TTC549 (cell line): ENCODE measurements at regions not wholly inside any gene's neighbourhood (a gene's known extent, or its start where the extent isn't known, plus 50 kb on each side); places are given as distances from the start of the nearest gene placed in this dataset.
"Not testable (repeated sequence)": the region's sequence is repeated elsewhere in the genome, so short reads cannot be mapped to it uniquely, and the experiment has no call there.

ENCODE experiments used
- FAIRE-seq: peaks from 2 replicates; lab custom pipeline; 2012; peaks lifted over from hg19 to GRCh38; lab: Jason Lieb, UNC

DNA sequence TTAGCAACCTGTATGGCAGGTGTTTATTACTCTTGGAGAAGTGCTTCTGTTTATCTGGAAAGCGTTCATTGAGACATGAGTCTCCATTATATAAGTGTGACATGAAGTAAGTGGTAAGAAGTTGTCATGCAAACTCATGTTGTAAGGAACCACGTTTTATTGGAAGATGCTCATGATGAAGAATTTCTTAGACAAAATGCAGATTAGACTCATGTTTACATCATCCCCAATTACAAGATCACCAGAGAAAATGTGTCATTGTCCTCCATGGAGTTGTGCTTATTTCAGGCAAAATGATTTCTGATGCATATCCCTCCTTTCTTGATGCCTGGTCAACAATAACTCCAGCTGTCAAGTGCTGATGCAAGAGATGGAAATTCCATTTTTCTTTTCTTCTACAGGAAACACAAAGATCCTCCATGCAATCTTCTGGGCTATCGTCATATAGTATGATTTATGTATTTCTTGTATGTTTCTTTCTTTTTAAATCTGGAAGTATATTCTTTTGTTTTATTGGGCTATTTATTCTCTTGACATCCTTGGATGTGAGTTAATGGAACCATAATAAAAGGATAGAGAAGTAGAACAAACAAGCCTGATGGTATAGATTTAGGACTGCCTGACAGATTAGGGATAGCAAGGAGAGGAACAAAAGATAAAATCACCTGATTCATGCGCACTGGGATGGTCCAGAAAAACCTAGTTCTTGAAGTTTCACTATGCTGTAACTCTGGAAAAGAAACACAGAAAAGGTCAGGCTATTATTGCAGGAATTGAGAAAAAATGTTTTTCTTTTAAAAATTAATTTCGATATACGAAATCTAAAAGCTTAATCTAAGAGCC lies 50.7 kb upstream of the DIAPH3 start:
- no peak for FAIRE-seq

DNA sequence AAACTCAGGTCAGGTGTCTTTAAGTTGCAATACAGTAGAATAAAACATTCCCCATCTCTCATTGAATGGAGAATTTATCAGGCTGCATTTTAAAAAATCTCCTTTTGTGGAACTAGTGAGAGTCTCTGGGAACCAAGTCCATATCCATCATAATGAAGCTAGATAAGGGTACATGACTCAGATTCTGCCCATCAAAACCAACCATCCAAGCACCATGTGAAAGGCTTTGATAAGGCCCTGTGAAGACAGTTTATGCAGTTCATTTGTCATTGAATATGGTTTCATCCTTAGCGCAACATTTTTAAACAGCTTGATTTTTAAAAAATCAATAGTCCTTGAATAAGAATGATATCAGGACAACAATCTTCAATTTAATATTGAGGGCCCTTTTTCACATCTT lies 56.3 kb upstream of the DIAPH3 start:
- FAIRE-seq: no peak

DNA sequence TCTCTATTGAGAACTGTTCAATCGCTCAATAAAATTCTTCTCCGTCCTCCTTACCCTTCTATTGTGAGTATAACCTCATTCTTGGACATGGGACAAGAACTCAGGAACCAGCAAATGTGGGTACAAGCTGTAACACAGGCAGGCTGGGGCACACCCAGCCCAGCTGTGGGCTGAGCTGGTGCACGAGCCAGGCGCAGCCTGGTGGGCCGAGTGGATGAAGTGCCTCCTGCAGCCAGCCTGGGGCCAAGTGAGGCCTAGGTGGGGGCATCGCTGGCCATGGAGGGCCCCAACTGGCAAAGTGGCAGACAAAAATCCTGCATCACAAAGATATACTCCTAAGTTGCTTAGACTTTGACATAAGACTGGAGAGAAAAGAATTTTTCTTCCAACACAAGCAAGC lies 57.9 kb upstream of the DIAPH3 start:
- no peak for FAIRE-seq

DNA sequence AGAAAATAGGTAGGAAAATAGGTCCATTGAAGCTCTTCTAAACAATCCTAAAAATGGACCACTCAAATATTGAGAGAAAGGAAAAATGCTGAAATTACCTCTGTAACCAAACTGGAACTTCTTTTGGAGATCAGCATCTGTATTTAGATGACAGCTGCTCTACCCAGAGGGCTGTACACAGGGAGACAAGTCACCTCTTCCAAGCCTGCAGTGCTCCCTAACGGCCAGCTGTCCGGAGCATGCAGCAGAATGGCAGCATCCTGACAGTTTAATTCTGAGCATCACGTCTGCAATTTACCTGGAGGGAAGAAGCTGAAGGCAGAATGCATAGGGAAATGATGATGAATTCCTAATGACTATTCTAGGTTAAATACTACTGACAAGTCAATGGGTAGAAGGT lies 62.8 kb upstream of the DIAPH3 start:
- FAIRE-seq: no peak

DNA sequence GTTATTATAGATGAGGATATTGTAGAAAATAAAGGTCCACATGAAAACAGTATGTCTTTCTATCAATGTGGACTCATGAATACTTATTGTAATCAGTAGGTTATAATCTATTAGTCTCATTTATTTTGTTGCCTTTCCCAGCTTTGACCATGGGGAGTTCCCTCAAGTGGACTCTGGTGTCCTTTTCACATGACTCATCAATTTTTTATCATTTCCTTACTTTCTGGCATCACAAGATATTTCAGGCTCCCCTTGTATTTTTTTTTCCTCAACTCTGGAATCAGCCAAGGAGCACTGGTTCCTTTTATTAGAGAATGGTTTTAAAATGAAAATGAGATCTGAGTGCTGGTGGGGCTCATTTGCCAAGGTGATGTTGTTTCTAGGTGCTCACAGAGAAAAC lies 63.4 kb upstream of the DIAPH3 start:
- no peak for FAIRE-seq

DNA sequence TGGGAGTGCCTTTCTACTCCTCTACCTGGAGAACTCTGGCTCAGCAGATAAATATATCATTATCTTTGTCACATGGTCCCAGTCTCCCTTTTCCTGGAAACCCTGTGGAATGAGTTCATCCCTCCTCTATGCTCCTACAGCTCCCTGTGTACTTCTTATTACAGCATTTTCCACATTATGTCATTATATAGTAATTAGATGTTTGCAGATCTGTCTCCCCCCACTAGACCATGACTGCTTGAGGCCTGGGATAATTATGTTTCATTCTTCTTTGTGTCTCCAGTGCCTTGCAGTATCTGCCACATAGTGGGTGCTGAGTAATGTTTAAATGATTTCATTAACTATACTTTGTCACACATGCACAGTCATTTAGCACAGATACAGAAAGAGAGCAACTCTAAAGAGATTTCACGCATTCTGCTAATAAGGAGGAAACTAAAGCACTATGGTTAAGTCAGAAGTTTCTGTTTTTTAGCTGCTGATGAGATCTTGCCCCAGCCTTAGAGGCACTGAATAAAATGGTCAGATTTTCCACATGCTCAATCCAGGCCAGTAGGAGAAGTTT lies 66.1 kb upstream of the DIAPH3 start:
- FAIRE-seq: no peak

DNA sequence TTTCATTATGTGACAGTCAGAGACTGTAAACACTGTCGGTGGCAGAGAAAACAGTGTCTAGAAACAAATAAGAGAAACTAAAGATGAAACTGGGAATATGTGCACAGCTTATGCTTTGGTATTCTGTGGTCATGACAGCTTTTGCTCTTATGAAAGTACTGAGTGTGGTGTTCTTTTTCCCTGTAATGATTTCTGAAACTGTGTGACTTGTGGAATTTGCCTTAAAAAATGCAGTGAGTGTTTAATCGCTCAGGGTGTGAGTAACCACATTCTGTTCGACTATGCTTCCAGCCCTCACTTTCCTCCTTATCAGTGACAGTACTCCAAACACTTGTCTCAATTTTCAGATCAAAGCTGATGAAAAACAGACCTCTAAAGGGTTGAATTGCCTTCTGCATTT lies 66.9 kb upstream of the DIAPH3 start:
- no peak for FAIRE-seq

DNA sequence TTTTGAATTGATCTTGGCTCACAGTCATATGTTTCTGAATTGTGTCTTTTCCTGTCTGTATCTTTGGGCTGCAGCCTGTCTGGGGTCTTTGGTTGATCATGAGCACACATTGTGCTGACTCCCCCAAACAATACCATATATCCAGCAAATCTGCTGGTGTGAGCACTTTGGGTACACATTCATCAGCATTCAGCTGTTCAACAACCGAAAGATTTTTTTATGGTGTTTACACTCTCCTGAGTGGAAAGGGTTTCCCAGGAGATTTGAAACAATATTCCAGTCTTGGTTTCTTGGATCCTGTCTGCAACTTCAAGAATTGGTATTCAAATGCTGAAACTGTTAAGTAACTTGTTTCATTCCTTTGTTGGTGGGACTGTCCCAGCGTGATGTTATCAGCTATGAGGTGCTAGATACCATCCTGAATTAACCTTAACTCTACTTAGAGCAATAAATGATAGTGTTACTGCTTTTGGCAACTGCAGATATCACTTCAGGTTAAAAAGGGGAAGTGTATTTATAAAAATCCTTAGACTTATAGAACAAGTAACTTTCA lies 78.4 kb upstream of the DIAPH3 start:
- no peak for FAIRE-seq

DNA sequence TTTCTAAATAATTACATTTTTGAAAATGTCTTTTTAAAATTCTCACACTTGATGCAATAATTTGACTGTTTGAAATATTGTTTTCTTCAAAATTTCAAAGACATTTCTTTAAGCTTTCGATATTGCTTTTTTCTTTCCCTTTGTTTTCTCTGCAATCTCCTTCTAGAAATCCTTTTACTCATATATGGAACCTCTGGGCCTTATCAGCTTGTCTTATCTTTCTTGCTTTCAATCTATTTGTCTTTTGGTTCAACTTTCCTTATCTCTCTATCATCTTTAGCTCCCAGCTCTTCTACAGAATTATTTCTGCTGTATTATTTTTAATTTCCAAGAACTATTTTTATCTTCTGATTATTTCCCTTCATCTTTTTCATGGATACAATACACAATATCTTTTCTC lies 80.7 kb upstream of the DIAPH3 start:
- FAIRE-seq: no peak

DNA sequence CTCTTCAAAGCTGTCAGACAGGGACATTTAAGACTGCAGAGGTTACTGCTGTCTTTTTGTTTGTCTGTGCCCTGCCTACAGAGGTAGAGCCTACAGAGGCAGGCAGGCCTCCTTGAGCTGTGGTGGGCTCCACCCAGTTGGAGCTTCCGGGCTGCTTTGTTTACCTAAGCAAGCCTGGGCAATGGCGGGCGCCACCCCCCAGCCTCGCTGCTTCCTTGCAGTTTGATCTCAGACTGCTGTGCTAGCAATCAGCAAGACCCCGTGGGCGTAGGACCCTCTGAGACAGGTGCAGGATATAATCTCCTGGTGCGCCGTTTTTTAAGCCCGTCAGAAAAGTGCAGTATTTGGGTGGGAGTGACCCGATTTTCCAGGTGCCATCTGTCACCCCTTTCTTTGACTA lies 87.7 kb upstream of the DIAPH3 start:
- FAIRE-seq: not testable (repeated sequence)

DNA sequence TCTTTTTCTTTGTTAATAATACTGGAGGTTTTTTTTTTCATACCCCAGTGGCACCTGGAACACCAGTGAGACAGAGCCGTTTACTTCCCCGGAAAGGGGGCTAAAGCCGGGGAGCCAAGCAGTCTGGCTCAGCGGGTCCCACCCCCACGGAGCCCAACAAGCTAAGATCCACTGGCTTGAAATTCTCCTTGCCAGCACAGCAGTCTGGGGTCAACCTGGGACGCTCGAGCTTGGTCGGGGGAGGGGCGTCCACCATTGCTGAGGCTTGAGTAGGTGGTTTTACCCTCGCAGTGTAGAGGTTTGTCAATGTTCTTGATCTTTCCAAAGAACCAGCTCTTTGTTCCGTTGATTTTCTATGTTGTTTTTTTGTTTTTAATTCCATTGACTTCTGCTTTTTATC lies 94.6 kb upstream of the DIAPH3 start:
- FAIRE-seq: no peak

DNA sequence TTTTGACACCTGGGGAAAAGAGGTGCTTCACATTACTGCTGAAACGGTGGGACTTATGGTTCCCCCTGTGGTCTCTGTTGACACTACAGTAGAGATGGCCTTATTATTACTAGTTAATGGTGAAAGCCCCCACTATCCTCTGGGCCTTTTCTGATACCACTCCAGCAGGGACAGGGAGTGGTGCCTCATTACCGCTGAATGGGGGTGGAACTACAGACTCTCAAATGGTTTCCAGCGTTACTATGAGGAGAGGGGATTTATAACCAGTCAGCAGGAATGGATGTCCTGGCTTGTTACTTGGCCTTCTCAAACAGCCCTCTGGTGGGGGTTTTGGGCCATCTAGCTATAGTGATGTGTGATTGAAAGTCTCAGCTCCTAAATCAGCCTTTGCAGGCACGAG lies 96.7 kb upstream of the DIAPH3 start:
- FAIRE-seq: no peak

DNA sequence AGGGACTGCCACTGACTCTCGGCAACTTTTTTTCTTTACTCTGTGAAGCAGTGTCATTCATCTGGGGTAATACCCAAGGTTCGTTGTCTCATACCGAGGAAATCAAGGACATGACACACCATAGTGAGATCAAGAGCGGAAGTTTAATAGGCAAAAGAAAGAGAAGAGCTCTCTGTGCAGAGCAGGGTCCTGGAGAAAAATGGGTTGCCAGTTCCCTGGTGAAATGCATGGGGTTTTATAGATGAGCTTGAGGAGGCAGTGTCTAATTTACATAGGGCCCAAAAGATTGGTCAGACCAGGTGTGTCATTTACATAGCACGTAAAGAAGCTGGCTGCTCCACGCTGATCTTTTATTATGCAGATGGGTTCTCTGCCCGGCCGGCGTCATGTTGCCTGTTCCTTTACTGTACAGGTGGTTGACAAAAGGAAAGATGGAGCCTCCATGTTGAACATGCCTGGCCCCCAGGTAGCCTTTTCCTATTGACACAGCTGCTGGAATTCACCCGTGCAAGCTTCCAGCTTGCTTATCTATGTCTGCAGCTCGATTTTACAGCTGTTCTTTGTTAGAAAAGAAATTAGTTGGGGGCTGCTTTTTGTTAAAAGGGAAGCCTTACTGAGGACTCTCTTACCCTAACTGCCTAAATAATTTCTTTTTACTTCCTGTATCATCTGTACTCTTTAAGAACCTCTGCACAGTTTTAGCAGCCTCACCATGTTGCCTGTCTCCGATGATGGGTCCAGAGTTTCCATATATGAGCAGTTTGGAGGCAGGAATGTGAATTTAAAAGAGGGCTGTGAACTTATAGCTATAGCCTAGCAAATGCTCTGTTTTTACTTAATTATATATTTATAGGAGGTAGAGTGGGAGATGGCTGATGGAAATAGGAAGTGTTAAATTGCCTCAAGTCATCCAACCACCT lies 98.0 kb upstream of the DIAPH3 start:
- FAIRE-seq: no peak

DNA sequence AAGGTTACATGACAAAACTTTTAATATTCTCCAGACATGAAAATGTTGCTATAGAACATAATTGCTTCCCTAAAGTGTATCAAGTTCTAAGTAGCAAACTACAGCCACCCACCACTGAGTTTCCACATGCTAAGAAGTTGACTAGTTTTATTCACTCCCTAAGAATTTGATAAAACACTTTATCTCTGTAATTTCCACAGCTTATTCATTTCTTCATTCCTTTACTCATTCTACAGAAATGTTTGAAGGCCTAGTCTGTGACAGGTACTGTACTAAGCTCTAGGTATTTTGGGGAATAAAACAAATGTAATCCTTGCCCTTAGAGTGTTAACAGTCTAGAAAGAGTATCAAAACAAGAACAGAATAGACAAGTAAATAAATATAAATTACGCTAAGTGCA lies 101.8 kb upstream of the DIAPH3 start:
- no peak for FAIRE-seq

DNA sequence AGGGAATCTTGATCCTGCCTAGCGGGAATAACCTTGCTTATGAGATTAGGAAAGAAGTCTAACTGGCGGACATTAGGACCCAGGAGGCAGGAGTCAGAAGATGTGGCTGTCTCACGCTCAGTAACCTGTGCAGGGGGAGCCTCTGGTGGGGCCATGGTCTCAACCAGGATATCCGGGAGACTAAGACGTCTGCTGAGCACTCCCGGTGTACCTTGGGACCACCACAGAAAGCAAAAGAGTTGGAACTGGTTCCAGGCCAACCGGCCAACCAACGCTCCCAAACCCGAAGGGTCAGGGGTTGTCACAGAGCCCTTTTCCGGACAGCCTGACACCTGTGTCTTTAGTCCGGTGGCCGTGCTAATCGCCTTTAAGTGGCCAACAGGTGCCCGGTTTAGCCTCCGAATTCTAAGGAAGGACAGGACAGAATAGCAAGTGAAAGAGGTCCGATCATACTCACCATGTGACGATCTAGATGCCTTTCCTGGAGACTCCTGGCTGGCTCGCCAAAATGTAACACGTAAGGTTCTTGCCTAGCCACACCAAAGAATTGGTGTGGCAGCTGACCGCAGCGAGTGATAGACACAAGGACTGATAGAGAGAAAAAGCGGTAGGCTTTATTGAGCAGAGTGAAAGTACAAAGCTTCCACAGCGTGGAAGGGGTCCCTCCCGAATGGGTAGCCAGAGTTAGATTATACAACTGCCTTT lies 103.9 kb upstream of the DIAPH3 start:
- no peak for FAIRE-seq

DNA sequence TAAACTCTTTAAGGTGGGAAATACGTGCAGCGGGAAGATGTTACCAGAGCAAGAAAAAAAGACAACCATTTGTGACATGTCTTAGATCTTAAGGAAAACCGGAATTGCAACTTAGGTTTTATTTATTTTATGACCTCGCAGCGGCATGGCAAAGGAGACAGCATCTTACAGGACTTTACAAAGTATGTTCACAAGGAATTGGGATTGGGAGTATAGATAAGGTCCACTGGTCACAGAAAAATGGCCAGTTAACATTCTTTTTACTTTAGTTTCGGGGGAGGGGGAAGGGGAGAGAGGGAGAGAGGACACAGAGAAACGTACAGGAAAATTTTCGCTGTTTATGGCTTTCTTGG lies 104.5 kb upstream of the DIAPH3 start:
- no peak for FAIRE-seq

DNA sequence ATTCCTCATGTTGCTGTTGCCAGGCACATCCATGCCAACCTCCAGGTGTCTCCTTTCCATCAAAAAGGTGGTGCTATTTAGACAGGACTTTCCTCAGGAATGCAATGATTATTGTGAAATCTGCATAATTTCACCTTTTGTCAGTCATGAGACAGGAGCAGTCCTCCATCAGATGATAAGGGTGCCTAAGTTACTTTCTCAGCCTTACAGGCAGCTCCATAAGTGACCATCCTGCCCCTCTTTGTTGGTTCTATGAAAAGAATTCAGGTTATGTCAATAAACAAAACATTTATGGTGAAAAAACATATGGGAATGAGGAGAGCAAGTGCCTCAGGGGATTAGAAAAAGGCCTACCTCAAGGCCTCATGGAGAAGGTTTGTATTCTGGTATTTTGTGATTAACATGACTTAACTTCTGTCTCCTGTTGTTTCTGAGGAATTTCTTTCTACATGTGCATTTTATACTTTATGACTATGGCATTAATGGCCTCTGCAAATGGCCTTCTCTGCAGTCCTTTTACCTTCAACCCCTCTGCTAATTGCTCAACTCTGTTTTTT lies 110.3 kb upstream of the DIAPH3 start:
- no peak for FAIRE-seq

DNA sequence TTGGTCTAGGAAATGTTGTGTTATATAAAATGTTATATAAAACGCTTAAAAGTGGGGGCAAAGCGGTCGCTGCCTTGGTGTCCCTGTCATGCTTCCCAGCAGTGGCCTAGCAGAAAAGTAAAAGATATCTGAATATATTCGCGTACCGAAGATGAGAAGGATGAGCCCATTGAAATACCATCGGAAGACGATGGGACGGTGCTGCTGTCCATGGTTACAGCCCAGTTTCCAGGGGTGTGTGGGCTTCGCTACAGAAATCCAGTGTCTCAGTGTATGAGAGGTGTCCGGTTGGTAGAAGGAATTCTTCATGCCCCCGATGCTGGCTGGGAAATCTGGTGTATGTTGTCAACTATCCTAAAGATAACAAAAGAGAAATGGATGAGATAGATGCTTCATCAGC lies 110.9 kb upstream of the DIAPH3 start:
- no peak for FAIRE-seq

DNA sequence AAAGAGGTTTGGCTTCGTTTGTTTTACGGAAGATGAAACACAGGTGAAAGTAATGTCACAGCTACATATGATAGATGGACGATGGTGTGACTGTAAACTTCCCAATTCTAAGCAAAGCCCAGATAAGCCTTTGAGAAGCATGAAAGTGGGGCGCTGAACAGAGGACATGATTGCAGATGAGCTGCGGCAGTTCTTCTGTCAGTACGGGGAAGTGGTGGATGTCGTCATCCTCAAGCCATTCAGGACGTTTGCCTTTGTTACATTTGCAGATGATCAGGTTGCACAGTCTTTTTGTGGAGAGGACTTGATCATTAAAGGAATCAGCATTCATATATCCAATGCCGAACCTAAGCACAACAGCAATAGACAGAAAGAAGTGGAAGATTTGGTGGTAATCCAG lies 111.5 kb upstream of the DIAPH3 start:
- no peak for FAIRE-seq

DNA sequence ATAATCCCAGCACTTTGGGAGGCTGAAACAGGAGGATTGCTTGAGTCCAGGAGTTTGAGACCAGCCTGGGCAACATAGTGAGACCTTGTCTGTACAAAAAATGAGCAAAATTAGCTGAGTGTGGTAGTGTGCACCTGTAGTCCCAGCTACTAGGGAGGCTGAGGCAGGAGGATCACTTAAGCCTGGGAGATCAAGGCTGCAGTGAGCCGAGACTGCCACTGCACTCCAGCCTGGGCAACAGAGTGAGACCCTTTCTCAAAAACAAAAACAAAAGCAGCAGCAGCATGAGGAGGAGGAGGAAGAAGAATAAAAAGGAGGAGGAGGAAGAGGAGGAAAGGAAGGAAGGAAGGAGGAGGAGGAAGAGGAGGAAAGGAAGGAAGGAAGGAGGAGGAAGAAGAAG lies 116.5 kb upstream of the TDRD3 start:
- FAIRE-seq: not testable (repeated sequence)

DNA sequence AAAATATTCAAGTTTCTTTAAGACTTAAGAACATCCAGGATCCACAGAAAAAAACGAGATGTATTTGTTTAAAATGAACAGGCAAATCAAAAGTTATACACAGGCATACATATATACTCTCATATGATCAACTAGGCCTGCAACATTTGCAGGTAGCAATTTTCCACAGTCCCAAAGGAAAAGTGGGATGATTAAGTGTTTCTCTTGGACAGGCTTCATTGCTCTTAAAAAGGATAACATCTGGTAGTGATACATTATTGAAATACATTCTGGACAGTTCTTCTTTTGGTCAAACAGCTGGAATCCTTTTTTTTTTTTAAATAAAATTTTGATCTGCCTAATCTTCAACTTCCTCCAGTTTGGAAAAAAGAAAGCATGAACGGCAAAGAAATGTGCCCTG lies 114.8 kb upstream of the TDRD3 start:
- FAIRE-seq: no peak

DNA sequence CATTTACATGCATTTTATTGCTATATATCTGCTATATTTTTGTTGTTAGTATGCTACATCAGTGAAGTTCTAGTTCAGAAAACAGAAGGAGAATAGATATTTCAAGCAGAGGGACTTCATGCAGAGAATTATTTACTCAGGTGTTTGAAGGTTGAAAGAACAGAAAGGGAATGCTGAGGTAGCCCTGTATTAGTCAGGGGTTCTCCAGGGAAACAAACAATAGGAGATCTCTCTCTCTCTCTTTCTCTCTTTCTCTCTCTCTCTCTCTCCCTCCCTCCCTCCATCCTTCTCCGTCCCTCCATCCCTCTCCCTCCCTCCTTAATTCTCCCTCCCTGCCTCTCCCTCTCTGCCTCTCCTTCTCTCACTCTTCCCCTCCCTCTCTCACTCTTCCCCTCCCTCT lies 114.3 kb upstream of the TDRD3 start:
- FAIRE-seq: no peak
